ENCODE measurements at regions not wholly inside any gene's neighbourhood (a gene's known extent, or its start where the extent isn't known, plus 50 kb on each side); places are given as distances from the start of the nearest gene placed in this dataset.

DNA sequence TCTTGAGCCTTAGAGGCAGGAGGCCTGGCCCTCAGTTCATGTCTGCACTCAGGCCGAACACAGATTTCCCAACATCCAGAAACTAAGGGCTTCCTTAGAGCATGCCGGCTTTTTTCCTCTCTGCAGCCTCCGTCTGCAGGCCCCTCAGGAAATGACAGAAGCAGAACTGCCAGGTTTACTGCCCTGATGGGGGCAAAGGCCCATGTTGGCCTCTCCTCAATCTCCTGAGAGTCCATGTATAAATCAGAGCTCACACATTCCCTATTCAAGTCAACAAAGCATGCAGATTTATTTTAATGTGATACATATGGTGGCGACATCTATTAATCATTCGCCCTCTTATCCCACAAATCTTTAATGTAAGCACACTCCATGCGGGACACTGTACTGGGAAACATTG is 475.6 kb upstream of the HS6ST1 start:
- TF ChIP-seq POLR2A (IDR thresholded peaks at IDR 0.05) = no peak
- TF ChIP-seq, protein P1, sequence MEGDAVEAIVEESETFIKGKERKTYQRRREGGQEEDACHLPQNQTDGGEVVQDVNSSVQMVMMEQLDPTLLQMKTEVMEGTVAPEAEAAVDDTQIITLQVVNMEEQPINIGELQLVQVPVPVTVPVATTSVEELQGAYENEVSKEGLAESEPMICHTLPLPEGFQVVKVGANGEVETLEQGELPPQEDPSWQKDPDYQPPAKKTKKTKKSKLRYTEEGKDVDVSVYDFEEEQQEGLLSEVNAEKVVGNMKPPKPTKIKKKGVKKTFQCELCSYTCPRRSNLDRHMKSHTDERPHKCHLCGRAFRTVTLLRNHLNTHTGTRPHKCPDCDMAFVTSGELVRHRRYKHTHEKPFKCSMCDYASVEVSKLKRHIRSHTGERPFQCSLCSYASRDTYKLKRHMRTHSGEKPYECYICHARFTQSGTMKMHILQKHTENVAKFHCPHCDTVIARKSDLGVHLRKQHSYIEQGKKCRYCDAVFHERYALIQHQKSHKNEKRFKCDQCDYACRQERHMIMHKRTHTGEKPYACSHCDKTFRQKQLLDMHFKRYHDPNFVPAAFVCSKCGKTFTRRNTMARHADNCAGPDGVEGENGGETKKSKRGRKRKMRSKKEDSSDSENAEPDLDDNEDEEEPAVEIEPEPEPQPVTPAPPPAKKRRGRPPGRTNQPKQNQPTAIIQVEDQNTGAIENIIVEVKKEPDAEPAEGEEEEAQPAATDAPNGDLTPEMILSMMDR (IDR thresholded peaks at IDR 0.05) = no peak

All from lower leg skin (tissue), 3 donors.